Effector memory CD8-positive, alpha-beta T cell (primary cell): ENCODE measurements at regions not wholly inside any gene's neighbourhood (a gene's known extent, or its start where the extent isn't known, plus 50 kb on each side); places are given as distances from the start of the nearest gene placed in this dataset.

Experiments used
- ATAC-seq: fragments of 150-1000 bp; cut with Tn5 transposase; replicated peaks from 2 replicates; pipeline ENCODE4 v1.10.0; 2021; ENCODE audit warnings: mild to moderate bottlenecking, moderate library complexity
- DNase-seq, 3 experiments: peaks; one replicate each; pipeline ENCODE4 v3.0.0; 2021
- H3K27ac Mint-ChIP-seq, 2 donors: one replicate each; pipeline ENCODE4 v1.8.0; 2022; ENCODE audit warnings: mild to moderate bottlenecking in 2 of 2, mixed read lengths in 2 of 2, moderate library complexity in 2 of 2
- H3K27me3 Mint-ChIP-seq, 2 donors: one replicate each; pipeline ENCODE4 v1.8.0; 2022; ENCODE audit warnings: mixed read lengths in 2 of 2
- H3K36me3 Mint-ChIP-seq: one replicate; pipeline ENCODE4 v1.8.0; 2022; ENCODE audit warnings: mild to moderate bottlenecking, moderate library complexity, mixed read lengths; ENCODE audit not compliant: insufficient read depth
- H3K4me1 Mint-ChIP-seq, 2 donors: one replicate each; pipeline ENCODE4 v1.8.0; 2022; ENCODE audit warnings: low read depth in 2 of 2, mixed read lengths in 2 of 2
- H3K4me3 Mint-ChIP-seq, 2 donors: one replicate each; pipeline ENCODE4 v1.8.0; 2022; ENCODE audit warnings: mild to moderate bottlenecking in 2 of 2, mixed read lengths in 2 of 2, moderate library complexity in 2 of 2
- H3K9me3 Mint-ChIP-seq, 2 donors: one replicate each; pipeline ENCODE4 v1.8.0; 2022; ENCODE audit warnings: mixed read lengths in 2 of 2

- H3K4me1 Mint-ChIP-seq: no peaks in the 10 kb centered on the region
- DNase-seq (no peak), ATAC-seq (no peak)
- no peaks in the 10 kb centered on the region for H3K36me3 Mint-ChIP-seq
- no peak overlapping the region for H3K27ac Mint-ChIP-seq
- H3K4me3 Mint-ChIP-seq: no peak overlapping the region
- H3K9me3 Mint-ChIP-seq: peaks cover 6 to 17% of the 10 kb centered on the region in 2 donors
- no peaks in the 10 kb centered on the region for H3K27me3 Mint-ChIP-seq
Observed at GRCh38 chr7:125747966-125748365, 818.3 kb upstream of the POT1 start.

GRCh38 chr7:125746510-125746909 is 816.9 kb upstream of the POT1 start:
- Mint-ChIP-seq H3K9me3 (peaks cover 7 to 17% of the 10 kb centered on the region in 2 donors), H3K27ac (no peak overlapping the region), H3K4me3 (no peak overlapping the region), H3K27me3 (no peaks in the 10 kb centered on the region), H3K4me1 (no peaks in the 10 kb centered on the region), H3K36me3 (no peaks in the 10 kb centered on the region)
- no peak for DNase-seq
- no peak for ATAC-seq

GRCh38 chr7:125727215-125727614 is 797.6 kb upstream of the POT1 start:
- no peaks in the 10 kb centered on the region for H3K4me1 Mint-ChIP-seq
- no peak overlapping the region for H3K4me3 Mint-ChIP-seq
- ATAC-seq: no peak
- no peaks in the 10 kb centered on the region for H3K36me3 Mint-ChIP-seq
- DNase-seq: no peak
- H3K27me3 Mint-ChIP-seq: no peaks in the 10 kb centered on the region
- peaks cover 12 to 14% of the 10 kb centered on the region in 2 donors for H3K9me3 Mint-ChIP-seq
- H3K27ac Mint-ChIP-seq: no peak overlapping the region

GRCh38 chr7:125695626-125696025 is 766.0 kb upstream of the POT1 start:
- DNase-seq (no peak), ATAC-seq (no peak)
- Mint-ChIP-seq H3K9me3 (peaks cover 2 to 3% of the 10 kb centered on the region in 2 donors), H3K4me1 (no peaks in the 10 kb centered on the region), H3K36me3 (no peaks in the 10 kb centered on the region), H3K4me3 (no peak overlapping the region), H3K27me3 (no peaks in the 10 kb centered on the region), H3K27ac (no peak overlapping the region)

- no peaks in the 10 kb centered on the region for H3K27me3 Mint-ChIP-seq
- H3K9me3 Mint-ChIP-seq: peaks cover 4 to 7% of the 10 kb centered on the region in 2 donors
- no peak overlapping the region for H3K27ac Mint-ChIP-seq
- ATAC-seq: no peak
- H3K36me3 Mint-ChIP-seq: no peaks in the 10 kb centered on the region
- no peak for DNase-seq
- no peaks in the 10 kb centered on the region for H3K4me1 Mint-ChIP-seq
- no peak overlapping the region for H3K4me3 Mint-ChIP-seq
Observed at GRCh38 chr7:125683156-125683555, 753.5 kb upstream of the POT1 start.

- Mint-ChIP-seq H3K4me1 (no peaks in the 10 kb centered on the region), H3K36me3 (no peaks in the 10 kb centered on the region), H3K4me3 (no peak overlapping the region), H3K27ac (no peak overlapping the region), H3K27me3 (no peaks in the 10 kb centered on the region), H3K9me3 (peaks cover 4 to 7% of the 10 kb centered on the region in 2 donors)
- DNase-seq: no peak
- no peak for ATAC-seq
Observed at GRCh38 chr7:125681508-125681907, 751.9 kb upstream of the POT1 start.

GRCh38 chr7:125678771-125679170 is 749.1 kb upstream of the POT1 start:
- Mint-ChIP-seq H3K27ac (no peak overlapping the region), H3K4me3 (no peak overlapping the region), H3K9me3 (peaks cover 3 to 7% of the 10 kb centered on the region in 2 donors), H3K27me3 (no peaks in the 10 kb centered on the region), H3K4me1 (no peaks in the 10 kb centered on the region), H3K36me3 (no peaks in the 10 kb centered on the region)
- no peak for DNase-seq
- ATAC-seq: no peak

GRCh38 chr7:125675640-125676039 is 746.0 kb upstream of the POT1 start:
- Mint-ChIP-seq H3K36me3 (no peaks in the 10 kb centered on the region), H3K27ac (no peak overlapping the region), H3K27me3 (no peaks in the 10 kb centered on the region), H3K9me3 (no peaks in the 10 kb centered on the region), H3K4me3 (no peak overlapping the region), H3K4me1 (no peaks in the 10 kb centered on the region)
- ATAC-seq: no peak
- no peak for DNase-seq

- no peak for ATAC-seq
- Mint-ChIP-seq H3K4me3 (no peak overlapping the region), H3K4me1 (no peaks in the 10 kb centered on the region), H3K27ac (no peak overlapping the region), H3K9me3 (no peaks in the 10 kb centered on the region), H3K36me3 (no peaks in the 10 kb centered on the region), H3K27me3 (no peaks in the 10 kb centered on the region)
- DNase-seq: no peak
Observed at GRCh38 chr7:125675169-125675568, 745.5 kb upstream of the POT1 start.

GRCh38 chr7:125670926-125671572 is 741.4 kb upstream of the POT1 start:
- ATAC-seq (no peak), DNase-seq (no peak)
- H3K4me1 Mint-ChIP-seq: no peaks in the 10 kb centered on the region
- peaks cover 0 to 5% of the 10 kb centered on the region in 2 donors for H3K9me3 Mint-ChIP-seq
- no peak overlapping the region for H3K27ac Mint-ChIP-seq
- no peaks in the 10 kb centered on the region for H3K36me3 Mint-ChIP-seq
- H3K4me3 Mint-ChIP-seq: no peak overlapping the region
- no peaks in the 10 kb centered on the region for H3K27me3 Mint-ChIP-seq

GRCh38 chr7:125668321-125668993 is 738.8 kb upstream of the POT1 start:
- Mint-ChIP-seq H3K27me3 (no peaks in the 10 kb centered on the region), H3K4me1 (no peaks in the 10 kb centered on the region), H3K4me3 (no peak overlapping the region), H3K36me3 (no peaks in the 10 kb centered on the region), H3K27ac (no peak overlapping the region), H3K9me3 (peaks cover 0 to 5% of the 10 kb centered on the region in 2 donors)
- ATAC-seq (no peak), DNase-seq (no peak)

- DNase-seq (no peak), ATAC-seq (no peak)
- Mint-ChIP-seq H3K4me1 (no peaks in the 10 kb centered on the region), H3K4me3 (no peak overlapping the region), H3K27me3 (no peaks in the 10 kb centered on the region), H3K9me3 (peaks cover 12 to 16% of the 10 kb centered on the region in 2 donors), H3K36me3 (no peaks in the 10 kb centered on the region), H3K27ac (no peak overlapping the region)
Observed at GRCh38 chr7:125664625-125665024, 735.0 kb upstream of the POT1 start.

- ATAC-seq (no peak), DNase-seq (no peak)
- Mint-ChIP-seq H3K27ac (no peak overlapping the region), H3K4me1 (no peaks in the 10 kb centered on the region), H3K9me3 (peaks cover 12 to 15% of the 10 kb centered on the region in 2 donors), H3K36me3 (no peaks in the 10 kb centered on the region), H3K27me3 (no peaks in the 10 kb centered on the region), H3K4me3 (no peak overlapping the region)
Observed at GRCh38 chr7:125663961-125664360, 734.3 kb upstream of the POT1 start.

GRCh38 chr7:125661677-125662076 is 732.1 kb upstream of the POT1 start:
- ATAC-seq: no peak
- Mint-ChIP-seq H3K27ac (no peak overlapping the region), H3K4me1 (no peaks in the 10 kb centered on the region), H3K4me3 (no peak overlapping the region), H3K36me3 (no peaks in the 10 kb centered on the region), H3K9me3 (peaks cover 12 to 18% of the 10 kb centered on the region in 2 donors), H3K27me3 (no peaks in the 10 kb centered on the region)
- DNase-seq: no peak
